HEK293T (cell line): ENCODE measurements at regions not wholly inside any gene's neighbourhood (a gene's known extent, or its start where the extent isn't known, plus 50 kb on each side); places are given as distances from the start of the nearest gene placed in this dataset.
"Not testable (repeated sequence)": the region's sequence is repeated elsewhere in the genome, so short reads cannot be mapped to it uniquely, and the experiment has no call there.

Experiments
- CTCF ChIA-PET: fragments of 350-600 bp; formaldehyde crosslinking; extraction: SDS; loops from one replicate; lab custom pipeline; 2021; ENCODE audit warnings: antibody characterized with exemption, inconsistent platforms; lab: Yijun Ruan, JAX
- POLR2A ChIA-PET: fragments of 350-600 bp; formaldehyde crosslinking; extraction: SDS; loops from one replicate; lab custom pipeline; 2020; ENCODE audit warnings: antibody characterized with exemption, inconsistent platforms; lab: Yijun Ruan, JAX
- DNase-seq: peaks from one replicate; pipeline ENCODE4 v3.0.0; 2012; ENCODE audit warnings: mixed read lengths; ENCODE audit errors: extremely low spot score
- ARNT ChIP-seq: fragments of 450-650 bp; IDR thresholded peaks from 2 replicates; pipeline ENCODE4 v1.6.1; 2017; ENCODE audit warnings: mild to moderate bottlenecking
- BHLHE40 ChIP-seq: fragments of 450-650 bp; IDR thresholded peaks from 2 replicates; pipeline ENCODE4 v1.6.1; 2016; ENCODE audit warnings: mild to moderate bottlenecking, moderate library complexity, borderline replicate concordance
- CTBP1 ChIP-seq: fragments of 450-650 bp; IDR thresholded peaks from 2 replicates; pipeline ENCODE4 v1.6.1; 2016; ENCODE audit warnings: borderline replicate concordance
- ELF4 ChIP-seq: fragments of 450-650 bp; IDR thresholded peaks from 2 replicates; pipeline ENCODE4 v1.6.1; 2017; ENCODE audit warnings: antibody characterized with exemption
- FOXA1 ChIP-seq: fragments of 450-650 bp; IDR thresholded peaks from 2 replicates; pipeline ENCODE4 v1.6.1; 2016; ENCODE audit warnings: mild to moderate bottlenecking
- FOXK2 ChIP-seq: fragments of 450-650 bp; IDR thresholded peaks from 2 replicates; pipeline ENCODE4 v1.6.1; 2016; ENCODE audit warnings: mild to moderate bottlenecking
- FOXM1 ChIP-seq: fragments of 450-650 bp; IDR thresholded peaks from 2 replicates; pipeline ENCODE4 v1.6.1; 2017; ENCODE audit warnings: mild to moderate bottlenecking, borderline replicate concordance
- HDGF ChIP-seq: fragments of 450-650 bp; IDR thresholded peaks from 2 replicates; pipeline ENCODE4 v1.6.1; 2017; ENCODE audit warnings: antibody characterized with exemption, borderline replicate concordance
- L3MBTL2 ChIP-seq: fragments of 450-650 bp; conservative IDR thresholded peaks from 2 replicates; pipeline ENCODE4 v1.6.1; 2016; ENCODE audit warnings: mild to moderate bottlenecking
- LEF1 ChIP-seq: fragments of 450-650 bp; IDR thresholded peaks from 2 replicates; pipeline ENCODE4 v1.6.1; 2017; ENCODE audit warnings: mild to moderate bottlenecking, borderline replicate concordance
- NFRKB ChIP-seq: fragments of 450-650 bp; IDR thresholded peaks from 2 replicates; pipeline ENCODE4 v1.6.1; 2016; ENCODE audit warnings: mild to moderate bottlenecking, moderate library complexity
- PKNOX1 ChIP-seq: fragments of 450-650 bp; IDR thresholded peaks from 2 replicates; pipeline ENCODE4 v1.6.1; 2016
- SP1 ChIP-seq: fragments of 450-650 bp; IDR thresholded peaks from 2 replicates; pipeline ENCODE4 v1.6.1; 2017
- SUZ12 ChIP-seq: fragments of 450-650 bp; IDR thresholded peaks from 2 replicates; pipeline ENCODE4 v1.6.1; 2016; ENCODE audit warnings: mild to moderate bottlenecking
- TARDBP ChIP-seq: fragments of 450-650 bp; IDR thresholded peaks from 2 replicates; pipeline ENCODE4 v1.6.1; 2016
- ZNF384 ChIP-seq: fragments of 450-650 bp; IDR thresholded peaks from 2 replicates; pipeline ENCODE4 v1.6.1; 2016

- CTCF ChIA-PET = interaction anchor here (0.6 kb wide), 1 partner anchor 11 kb away, joined by 4 read pairs; no protein-coding TSS in a partner anchor
- POLR2A ChIA-PET = no interaction called here
- TF ChIP-seq L3MBTL2 = no peak
- TF ChIP-seq TARDBP = no peak
- no peak for TF ChIP-seq SUZ12
- TF ChIP-seq FOXM1 = no peak
- no peak for TF ChIP-seq ZNF384
- no peak for TF ChIP-seq ARNT
- TF ChIP-seq CTBP1 = no peak
- no peak for TF ChIP-seq PKNOX1
- no peak for TF ChIP-seq FOXK2
- no peak for TF ChIP-seq LEF1
- no peak for TF ChIP-seq FOXA1
- no peak for TF ChIP-seq SP1
- TF ChIP-seq NFRKB = no peak
- TF ChIP-seq HDGF = no peak
- no peak for TF ChIP-seq BHLHE40
- TF ChIP-seq ELF4 = no peak
- DNase-seq = peak; percentile 16
Measured at GRCh38 chr17:68102318-68102758, 66.8 kb downstream of the KPNA2 start.

GRCh38 chr17:68103148-68103547 lies 67.6 kb downstream of the KPNA2 start:
- TF ChIP-seq TARDBP (no peak), ZNF384 (no peak), PKNOX1 (no peak)
- ChIA-PET POLR2A (no interaction called here), CTCF (no interaction called here)
- DNase-seq = no peak

- CTCF ChIA-PET = interaction anchor here (0.7 kb wide), 1 partner anchor 111 kb away, joined by 6 read pairs; no protein-coding TSS in a partner anchor
- POLR2A ChIA-PET = no interaction called here
- TF ChIP-seq SP1 = no peak
- no peak for TF ChIP-seq HDGF
- no peak for TF ChIP-seq ZNF384
- TF ChIP-seq TARDBP = no peak
- TF ChIP-seq FOXA1 = no peak
- no peak for TF ChIP-seq PKNOX1
- no peak for TF ChIP-seq ELF4
- no peak for TF ChIP-seq L3MBTL2
- TF ChIP-seq CTBP1 = no peak
- TF ChIP-seq SUZ12 = no peak
- TF ChIP-seq FOXM1 = no peak
- TF ChIP-seq FOXK2 = no peak
- TF ChIP-seq BHLHE40 = no peak
- TF ChIP-seq LEF1 = no peak
- no peak for TF ChIP-seq NFRKB
- TF ChIP-seq ARNT = no peak
- no peak for DNase-seq
Measured at GRCh38 chr17:68106085-68106484, 70.5 kb downstream of the KPNA2 start.

- CTCF ChIA-PET = no interaction called here
- POLR2A ChIA-PET = no interaction called here
- TF ChIP-seq FOXK2 (no peak), FOXM1 (no peak), CTBP1 (no peak), NFRKB (no peak), TARDBP (no peak), ELF4 (no peak), ARNT (no peak), SUZ12 (no peak), LEF1 (no peak), FOXA1 (no peak), BHLHE40 (no peak), L3MBTL2 (no peak)
Measured at GRCh38 chr17:68107373-68107772, 71.8 kb downstream of the KPNA2 start.

DNA sequence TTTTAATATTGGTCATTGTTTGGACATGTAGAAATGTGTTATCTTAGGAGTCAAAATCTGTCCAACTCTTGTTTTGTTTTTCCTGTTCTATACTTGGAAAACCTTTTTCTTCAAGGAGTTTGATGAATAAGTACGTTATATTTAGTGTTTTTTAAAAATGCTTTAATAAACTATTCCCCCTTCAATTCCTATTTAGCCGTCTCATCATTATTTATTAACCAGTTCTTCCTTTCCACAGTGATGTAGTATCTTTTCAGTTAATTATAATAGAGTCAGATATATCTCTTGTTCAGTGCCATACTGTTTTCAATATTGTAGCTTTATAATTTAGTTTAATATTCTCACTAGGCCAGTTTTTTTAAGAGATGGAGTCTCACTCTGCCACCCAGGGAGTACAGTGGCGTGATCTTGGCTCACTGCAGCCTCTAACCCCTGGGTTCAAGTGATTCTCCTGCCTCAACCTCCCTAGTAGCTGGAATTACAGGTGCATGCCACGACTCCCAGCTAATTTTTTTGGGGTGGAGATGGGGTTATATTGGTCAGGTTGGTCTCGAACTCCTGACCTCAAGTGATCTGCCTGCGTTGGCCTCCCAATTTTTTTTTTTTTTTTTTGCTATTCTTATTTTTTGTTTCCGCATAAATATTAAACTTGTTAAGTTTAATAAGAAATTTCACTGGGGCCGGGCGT lies 72.9 kb downstream of the KPNA2 start:
- TF ChIP-seq LEF1 (no peak), BHLHE40 (no peak), NFRKB (no peak), L3MBTL2 (no peak), ZNF384 (no peak), SUZ12 (no peak), SP1 (no peak), FOXM1 (no peak), CTBP1 (no peak), PKNOX1 (no peak)
- ChIA-PET POLR2A (no interaction called here), CTCF (no interaction called here)
- DNase-seq = no peak

More at GRCh38 chr17:68107373-68107772, 71.8 kb downstream of the KPNA2 start:
- no peak for DNase-seq

- CTCF ChIA-PET, DNase-seq, POLR2A ChIA-PET: not testable (repeated sequence)
Measured at GRCh38 chr17:68109404-68109803, 73.9 kb downstream of the KPNA2 start.

- CTCF ChIA-PET, DNase-seq, POLR2A ChIA-PET: not testable (repeated sequence)
Measured at GRCh38 chr17:68116211-68116610, 80.7 kb downstream of the KPNA2 start.
